GM21737 (cell line): ENCODE measurements at regions not wholly inside any gene's neighbourhood (a gene's known extent, or its start where the extent isn't known, plus 50 kb on each side); places are given as distances from the start of the nearest gene placed in this dataset.
"Not testable (repeated sequence)": the region's sequence is repeated elsewhere in the genome, so short reads cannot be mapped to it uniquely, and the experiment has no call there.

Experiments used
- ATAC-seq: cut with Tn5 transposase; IDR thresholded peaks from one replicate; pipeline ENCODE4 v1.9.1; 2021; ENCODE audit warnings: mild to moderate bottlenecking, moderate library complexity; ENCODE audit not compliant: unreplicated experiment

DNA sequence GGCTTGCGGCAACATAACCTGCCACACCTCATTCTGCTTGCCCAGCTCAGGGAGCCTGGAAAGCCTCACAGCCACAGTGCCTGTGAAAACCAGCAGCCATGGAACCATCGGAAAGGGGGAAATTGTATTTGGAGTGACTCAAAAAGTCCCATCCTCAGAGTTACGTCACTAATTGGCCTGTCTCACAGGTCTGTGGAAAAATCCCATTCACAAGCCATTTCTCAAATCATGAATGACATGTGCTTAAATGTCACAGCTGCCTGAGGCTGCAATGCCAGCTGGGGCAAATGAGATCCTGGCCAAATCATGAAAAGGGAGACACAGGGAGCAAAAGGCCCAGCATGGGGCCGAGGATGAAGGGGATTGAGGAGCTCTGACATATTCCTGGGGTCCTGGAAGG, 486.9 kb upstream of the RAB6C start:
- no peak for ATAC-seq

DNA sequence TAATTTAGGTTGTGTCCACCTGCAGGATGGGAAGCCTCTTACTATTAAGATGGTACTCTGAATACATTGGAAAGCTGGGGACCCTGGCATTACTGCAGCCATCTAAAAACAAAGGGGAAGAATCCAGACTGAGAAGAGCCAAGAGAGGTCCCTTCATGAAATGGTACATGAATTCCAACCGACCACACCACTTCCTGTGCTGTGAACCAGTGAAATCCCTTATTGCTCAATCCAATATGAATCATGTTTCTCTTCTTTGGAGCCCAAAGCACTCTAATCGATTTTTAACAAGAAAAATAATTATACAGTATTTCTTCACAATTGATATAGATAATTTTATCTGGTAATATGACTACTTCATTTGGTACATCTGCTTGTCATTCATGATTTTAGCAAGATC, 479.7 kb upstream of the RAB6C start:
- no peak for ATAC-seq

- ATAC-seq = no peak
Measured at GRCh38 chr2:129502781-129503180, 476.7 kb upstream of the RAB6C start.

- ATAC-seq = no peak
Measured at GRCh38 chr2:129504646-129505045, 474.8 kb upstream of the RAB6C start.

DNA sequence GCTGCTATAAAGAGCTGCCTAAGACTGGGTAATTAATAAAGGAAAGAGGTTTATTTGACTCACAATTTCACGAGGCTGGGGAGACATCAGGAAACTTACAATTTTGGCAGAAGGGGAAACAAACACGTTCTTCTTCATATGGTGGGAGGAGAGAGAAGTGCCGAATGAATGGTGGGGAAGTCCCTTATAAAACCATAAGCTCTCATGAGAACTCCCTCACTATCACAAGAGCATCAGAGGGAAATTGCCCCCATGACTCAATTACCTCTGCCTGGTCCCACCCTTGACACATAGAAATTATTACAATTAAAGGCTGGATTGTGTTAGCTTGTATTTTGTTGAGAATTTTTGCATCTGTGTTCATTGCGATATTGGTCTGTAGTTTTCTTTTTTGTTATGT, 460.5 kb upstream of the RAB6C start:
- no peak for ATAC-seq

DNA sequence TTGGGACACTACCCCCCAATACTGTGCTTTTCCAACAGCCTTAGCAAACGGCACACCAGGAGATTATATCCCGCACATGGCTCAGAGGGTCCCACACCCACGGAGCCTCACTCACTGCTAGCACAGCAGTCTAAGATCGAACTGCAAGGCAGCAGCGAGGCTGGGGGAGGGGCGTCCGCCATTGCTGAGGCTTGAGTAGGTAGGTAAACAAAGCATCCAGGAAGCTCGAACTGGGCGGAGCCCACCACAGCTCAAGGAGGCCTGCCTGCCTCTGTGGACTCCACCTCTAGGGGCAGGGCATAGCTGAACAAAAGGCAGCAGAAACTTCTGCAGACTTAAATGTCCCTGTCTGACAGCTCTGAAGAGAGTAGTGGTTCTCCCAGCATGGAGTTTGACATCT, 447.3 kb upstream of the RAB6C start:
- not testable (repeated sequence) for ATAC-seq

GRCh38 chr2:129548880-129549279, 430.6 kb upstream of the RAB6C start:
- ATAC-seq = no peak

DNA sequence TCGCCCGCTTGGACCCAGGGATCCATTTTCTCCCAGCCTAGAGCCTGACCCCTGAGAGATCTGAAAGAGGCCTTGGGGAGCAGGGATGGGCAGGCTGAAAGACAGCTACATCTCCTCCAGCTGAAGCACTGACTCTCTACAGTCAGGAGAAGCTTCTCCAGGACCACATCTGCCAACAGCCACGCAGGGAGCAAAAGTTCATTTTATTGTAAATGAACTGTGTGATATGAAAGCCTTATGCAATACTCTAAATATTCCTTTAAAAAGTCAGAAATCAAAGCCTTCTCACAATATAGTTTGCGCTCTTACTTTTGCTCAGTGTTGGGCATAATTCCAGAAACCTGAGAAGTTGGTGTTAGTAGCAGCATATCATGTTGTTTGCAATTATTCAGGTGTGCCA, 428.9 kb upstream of the RAB6C start:
- ATAC-seq = no peak

DNA sequence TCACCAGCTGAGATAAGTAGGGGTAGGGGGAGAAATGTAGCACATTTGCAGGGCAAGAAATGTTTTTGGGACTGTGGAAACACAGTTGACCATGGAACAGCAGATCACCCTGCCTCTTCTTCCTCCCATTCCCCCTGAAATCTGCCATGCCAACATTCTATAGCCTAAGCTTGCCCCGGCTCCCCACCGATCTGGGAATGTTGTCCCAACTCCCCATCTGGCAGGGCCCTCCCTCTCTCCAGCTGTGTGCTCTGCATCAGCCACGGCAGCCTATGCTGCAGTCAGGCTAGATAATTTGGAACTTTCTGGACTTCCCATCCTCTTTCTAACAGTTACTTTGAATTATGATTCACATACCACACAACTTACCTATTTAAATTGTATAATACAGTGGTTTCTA, 425.1 kb upstream of the RAB6C start:
- no peak for ATAC-seq

DNA sequence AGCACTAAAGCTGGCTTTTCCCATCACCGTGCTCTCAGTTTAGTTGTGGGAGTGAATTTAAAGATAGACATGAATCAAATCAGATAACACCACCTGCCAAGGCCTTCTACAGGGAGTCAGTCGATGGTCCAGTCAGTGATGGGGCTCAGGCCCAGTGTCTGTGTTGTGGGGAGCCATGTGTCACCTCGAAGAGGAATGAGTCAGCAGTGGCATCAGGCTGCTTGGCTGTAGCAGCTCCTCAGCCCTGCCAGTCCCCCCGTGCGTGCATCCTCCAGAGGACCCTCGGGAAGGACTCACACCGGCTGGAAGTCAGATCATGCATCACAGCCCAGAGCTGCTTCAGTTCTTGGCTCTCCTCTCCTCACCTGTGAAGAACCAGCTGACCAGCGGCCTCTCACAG, 420.4 kb upstream of the RAB6C start:
- ATAC-seq = no peak

DNA sequence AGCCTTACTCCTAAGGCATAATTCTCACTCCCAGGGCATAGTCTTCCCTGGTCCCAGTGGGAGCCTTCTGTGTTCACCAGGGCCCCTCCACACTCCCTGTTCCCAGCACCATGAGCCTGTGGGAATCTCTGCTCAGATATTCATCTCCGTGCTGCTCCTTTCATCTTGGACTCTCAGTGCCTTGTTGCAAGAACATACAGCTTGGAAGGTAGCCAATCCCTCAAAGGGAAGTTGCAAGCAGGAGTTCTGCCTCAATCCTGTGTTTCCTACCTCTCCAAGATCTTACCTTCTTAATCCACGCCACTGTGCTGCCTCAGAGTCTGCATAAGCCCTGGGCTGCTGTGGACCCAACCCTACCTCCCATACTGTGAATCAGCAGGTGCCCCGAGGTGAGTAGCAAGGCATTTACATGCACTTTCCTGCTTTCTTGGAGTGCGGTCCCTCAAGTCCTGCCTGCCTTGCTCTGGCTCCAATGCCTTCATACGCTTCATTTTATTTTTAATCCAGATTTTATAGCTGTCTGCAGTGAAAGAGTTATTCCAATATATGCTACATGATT, 413.8 kb upstream of the RAB6C start:
- no peak for ATAC-seq

- ATAC-seq = not testable (repeated sequence)
Measured at GRCh38 chr2:129570812-129571211, 408.7 kb upstream of the RAB6C start.

DNA sequence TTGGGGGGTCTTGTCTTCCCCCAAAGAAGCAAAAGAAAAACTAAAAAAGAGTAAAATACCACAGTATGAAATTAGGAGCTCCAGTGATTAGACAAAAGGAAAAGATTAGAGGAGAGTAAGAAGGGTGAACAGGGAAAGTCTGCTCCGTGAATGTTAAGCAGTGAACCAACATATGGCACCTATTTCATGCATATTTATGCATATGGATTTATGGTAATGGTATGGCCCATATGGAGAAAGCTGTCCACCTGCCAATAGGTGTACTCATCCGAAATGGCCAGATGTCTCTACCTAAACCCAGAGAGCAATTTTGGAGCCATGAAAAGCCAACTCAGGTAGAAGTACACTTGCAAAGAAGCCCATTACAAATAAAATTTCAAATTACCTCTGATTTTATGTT, 404.0 kb upstream of the RAB6C start:
- ATAC-seq = no peak

GRCh38 chr2:129575880-129576279, 403.6 kb upstream of the RAB6C start:
- no peak for ATAC-seq

GRCh38 chr2:129580001-129580400, 399.5 kb upstream of the RAB6C start:
- no peak for ATAC-seq

GRCh38 chr2:129585760-129586159, 393.7 kb upstream of the RAB6C start:
- no peak for ATAC-seq

DNA sequence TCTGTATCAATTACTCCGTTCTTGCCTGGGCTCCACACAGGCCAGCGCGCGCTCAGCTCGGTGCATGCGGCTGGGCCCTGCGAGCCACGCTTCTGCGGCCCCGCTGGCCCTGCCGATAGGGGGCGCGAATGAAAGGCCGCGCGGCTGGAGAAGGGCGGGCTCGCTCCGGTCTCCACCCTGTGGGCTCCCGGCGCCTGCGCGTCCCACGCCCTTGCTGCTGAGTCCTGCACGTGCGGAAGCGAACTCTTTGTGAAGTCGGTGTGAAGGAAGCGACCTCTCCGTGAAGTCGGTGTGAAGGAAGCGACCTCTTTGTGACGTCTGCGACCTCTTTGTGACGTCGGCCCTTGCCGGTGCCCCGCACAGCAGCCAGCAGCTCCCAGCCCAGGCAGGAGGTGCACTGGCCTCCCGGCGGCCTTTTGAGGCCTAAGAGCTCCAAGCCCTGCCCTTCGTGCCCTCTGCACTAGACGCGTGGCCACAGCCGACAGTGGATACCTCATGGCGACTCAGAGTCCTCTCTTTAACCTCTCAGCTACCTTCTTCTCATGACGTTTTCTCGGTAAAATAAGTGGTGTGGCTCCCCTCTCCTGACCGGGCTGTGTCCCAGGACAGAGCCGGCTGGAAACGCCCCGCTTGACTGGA, 391.9 kb upstream of the RAB6C start:
- no peak for ATAC-seq

DNA sequence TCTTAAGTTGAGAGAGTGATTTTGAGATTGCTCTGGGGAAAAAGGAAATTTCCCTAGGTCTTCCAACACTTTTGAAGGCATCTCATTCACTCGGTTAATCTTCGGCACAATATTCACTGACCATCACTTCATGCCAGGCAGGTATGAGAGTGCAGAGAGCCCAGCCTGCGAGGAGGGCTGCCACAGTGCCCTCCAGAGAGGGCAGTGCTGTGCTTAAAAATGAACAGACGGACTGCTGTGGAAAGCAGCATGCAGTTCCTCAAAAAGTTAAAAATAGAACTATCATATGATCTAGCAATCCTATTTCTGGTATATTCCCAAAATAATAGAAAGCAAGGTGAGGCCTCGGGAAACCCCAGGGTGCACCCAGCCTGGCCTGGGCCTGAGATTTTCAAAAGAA, 374.9 kb upstream of the RAB6C start:
- ATAC-seq = no peak

DNA sequence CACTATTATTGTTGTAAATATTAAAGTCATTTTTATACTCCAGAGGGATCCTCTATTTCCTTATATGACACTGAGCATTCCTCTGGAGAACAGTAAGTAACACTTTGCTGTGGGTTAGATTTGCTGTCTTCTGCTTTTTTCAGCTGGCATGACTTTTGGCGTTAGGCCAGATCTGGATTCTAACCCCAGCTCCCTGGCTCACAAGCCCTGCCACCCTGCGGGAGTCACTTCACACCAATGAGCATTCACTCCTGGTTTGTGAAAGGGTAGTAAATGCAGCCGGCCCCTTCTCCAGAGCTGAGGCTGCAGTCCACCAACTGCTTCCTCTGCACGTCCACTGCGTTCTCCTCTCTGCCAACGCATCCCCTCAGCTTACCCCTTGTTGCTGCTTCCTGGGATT, 373.8 kb upstream of the RAB6C start:
- ATAC-seq = no peak

- ATAC-seq = no peak
Measured at GRCh38 chr2:129606496-129607270, 372.8 kb upstream of the RAB6C start.

GRCh38 chr2:129609224-129609623, 370.2 kb upstream of the RAB6C start:
- no peak for ATAC-seq

DNA sequence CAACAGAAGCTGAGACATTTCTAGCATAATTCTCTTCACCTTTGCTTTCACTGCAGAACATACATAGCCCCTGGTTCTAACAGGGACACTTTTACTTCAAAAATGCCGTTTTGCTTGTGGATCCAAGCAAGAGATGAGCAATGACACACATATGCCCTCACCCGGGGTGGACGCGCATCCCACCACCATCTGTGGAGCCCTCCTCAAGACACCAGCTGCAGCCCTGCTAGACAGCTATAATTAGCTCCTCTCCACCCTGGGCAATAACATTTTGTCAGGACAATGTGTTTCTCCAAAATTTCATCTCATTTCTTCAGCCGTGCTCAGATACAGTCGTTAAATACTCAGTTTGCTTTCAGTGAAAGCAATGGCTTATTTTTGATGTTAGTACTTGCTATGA, 368.7 kb upstream of the RAB6C start:
- ATAC-seq = no peak
